K562 (cell line): ENCODE measurements at regions not wholly inside any gene's neighbourhood (a gene's known extent, or its start where the extent isn't known, plus 50 kb on each side); places are given as distances from the start of the nearest gene placed in this dataset.

Experiments used
- ATAC-seq: fragments of 200-7000 bp; cut with Tn5 transposase; 3 replicates; pipeline ENCODE4 v1.9.1; 2020; ENCODE audit warnings: moderate library complexity
- BruUV-seq: library from RNA; stranded (reverse); fragments of 400-500 nt; replicated peaks from 2 replicates; lab custom pipeline; 2021; lab: Mats Ljungman, UMichigan
- CTCF ChIA-PET: fragments of 300-600 bp; formaldehyde crosslinking; extraction: SDS; loops from one replicate; lab custom pipeline; 2021; ENCODE audit warnings: low intra/inter-chr PET ratio; lab: Yijun Ruan, JAX
- POLR2A ChIA-PET: fragments of 300-600, 350-650 bp; sonication (Branson Sonifier 250); formaldehyde crosslinking; extraction: SDS; loops from one replicate; lab custom pipeline; 2021; ENCODE audit warnings: antibody characterized with exemption, inconsistent platforms; lab: Yijun Ruan, JAX
- DNase-seq, 4 experiments: peaks; one replicate each; pipeline versions ENCODE4 v3.0.0 to v3.0.0-alpha.2; 2011 to 2018; ENCODE audit warnings: low spot score in 3 of 4, mixed read lengths in 3 of 4; ENCODE audit errors: extremely low read depth in 1 of 4
- FAIRE-seq: peaks from 2 replicates; lab custom pipeline; 2011; peaks lifted over from hg19 to GRCh38; lab: Jason Lieb, UNC
- H2AFZ ChIP-seq: 2 replicates; pipeline ENCODE4 v1.6.0; 2011; ENCODE audit warnings: low read depth, low read length, control low read depth, inconsistent platforms
- H3K27ac ChIP-seq: fragments of 200-600 bp; 3 replicates; pipeline ENCODE4 v1.8.0; 2011; ENCODE audit warnings: low read depth, mild to moderate bottlenecking, control low read depth, inconsistent platforms, low read length, moderate library complexity, mixed read lengths; ENCODE audit errors: extremely low read depth
- H3K27me3 ChIP-seq, 2 experiments: fragments of 300-600 bp in 1 of 2; 2 replicates in 1 of 2; 3 replicates in 1 of 2; pipeline versions ENCODE4 v1.6.0 to v1.8.0; 2011; ENCODE audit warnings: inconsistent platforms in 2 of 2, low read length in 2 of 2, mild to moderate bottlenecking in 1 of 2, mixed read lengths in 1 of 2, moderate library complexity in 1 of 2; ENCODE audit not compliant: control insufficient read depth in 2 of 2, insufficient read depth in 2 of 2
- H3K36me3 ChIP-seq: fragments of 300-600 bp; 3 replicates; pipeline ENCODE4 v1.8.0; 2011; ENCODE audit warnings: mild to moderate bottlenecking, low read length, inconsistent platforms; ENCODE audit not compliant: control insufficient read depth, insufficient read depth
- H3K4me1 ChIP-seq, 2 experiments: fragments of 200-600 bp in 1 of 2; replicated peaks in 1 of 2; 2 replicates in 1 of 2; 3 replicates in 1 of 2; pipeline versions ENCODE4 v1.5.1 to v1.8.0; 2011; ENCODE audit warnings: inconsistent platforms in 2 of 2, low read length in 2 of 2, mild to moderate bottlenecking in 1 of 2, mixed read lengths in 1 of 2, moderate library complexity in 1 of 2; ENCODE audit not compliant: control insufficient read depth in 2 of 2, insufficient read depth in 2 of 2
- H3K4me2 ChIP-seq: 2 replicates; pipeline ENCODE4 v1.6.1; 2011; ENCODE audit warnings: low read length, control low read depth, inconsistent platforms, mixed read lengths; ENCODE audit not compliant: insufficient read depth
- H3K4me3 ChIP-seq: fragments of 200-600 bp; sonication (generic), shearing (Covaris generic); 2 replicates; pipeline ENCODE4 v1.5.1; 2016; ENCODE audit warnings: control low read depth, inconsistent platforms
- H3K79me2 ChIP-seq: fragments of 200-600 bp; 3 replicates; pipeline ENCODE4 v1.8.0; 2011; ENCODE audit warnings: low read length, inconsistent platforms; ENCODE audit not compliant: control insufficient read depth, insufficient read depth
- H3K9ac ChIP-seq, 2 experiments: 2 replicates each; pipeline versions ENCODE4 v1.6.0 to v1.6.1; 2011; ENCODE audit warnings: low read depth in 2 of 2, low read length in 2 of 2, control low read depth in 1 of 2, inconsistent platforms in 1 of 2, mild to moderate bottlenecking in 1 of 2, mixed read lengths in 1 of 2; ENCODE audit not compliant: insufficient read depth in 1 of 2
- H3K9me1 ChIP-seq: one replicate; pipeline ENCODE4 v1.6.0; 2011; ENCODE audit warnings: inconsistent platforms, mild to moderate bottlenecking, low read length, moderate library complexity; ENCODE audit not compliant: control insufficient read depth, insufficient read depth
- H3K9me3 ChIP-seq: replicated peaks from 2 replicates; pipeline ENCODE4 v1.5.1; 2011; ENCODE audit warnings: low read depth, low read length, inconsistent platforms; ENCODE audit not compliant: control insufficient read depth, insufficient read depth
- H4K20me1 ChIP-seq: replicated peaks from 2 replicates; pipeline ENCODE4 v1.6.1; 2011; ENCODE audit warnings: low read length, inconsistent platforms, mixed read lengths; ENCODE audit not compliant: control insufficient read depth, insufficient read depth
- ATF1 ChIP-seq, 2 experiments: fragments of 450-650 bp in 1 of 2; IDR thresholded peaks; 2 replicates each; pipeline ENCODE4 v1.6.1; 2016; ENCODE audit warnings: missing compliant biosample characterization in 1 of 2, missing genetic modification characterization in 1 of 2
- CEBPZ ChIP-seq: fragments of 150-350 bp; IDR thresholded peaks from 2 replicates; pipeline ENCODE4 v1.6.1; 2014; ENCODE audit warnings: low read depth, mild to moderate bottlenecking, low read length, borderline replicate concordance
- FOSL1 ChIP-seq: fragments of 200-800 bp; sonication (Bioruptor generic); conservative IDR thresholded peaks from 2 replicates; pipeline ENCODE4 v1.6.1; 2016; ENCODE audit warnings: missing genetic modification characterization, missing compliant biosample characterization
- HIVEP1 ChIP-seq: fragments of 250-450 bp; sonication (Bioruptor Pico); IDR thresholded peaks from 2 replicates; pipeline ENCODE4 v1.4.0; 2020; ENCODE audit warnings: mild to moderate bottlenecking
- HNRNPH1 ChIP-seq: fragments of 200-400 bp; formaldehyde crosslinking; optimal IDR thresholded peaks from 2 replicates; pipeline ENCODE3; 2017; ENCODE audit warnings: low read depth, mild to moderate bottlenecking, low read length, moderate library complexity
- IFI16 ChIP-seq: fragments of 250-450 bp; sonication (Bioruptor Pico); IDR thresholded peaks from 2 replicates; pipeline ENCODE4 v2.1.2; 2022; ENCODE audit warnings: mild to moderate bottlenecking, inconsistent platforms
- NCOA4 ChIP-seq: fragments of 450-650 bp; IDR thresholded peaks from 2 replicates; pipeline ENCODE4 v1.6.1; 2018; ENCODE audit warnings: mild to moderate bottlenecking; ENCODE audit not compliant: partially characterized antibody
- POLR2B ChIP-seq: fragments of 450-650 bp; IDR thresholded peaks from 2 replicates; pipeline ENCODE4 v1.6.1; 2018; ENCODE audit warnings: low read depth; ENCODE audit not compliant: partially characterized antibody
- TCF15 ChIP-seq: fragments of 250-450 bp; sonication (Bioruptor Pico); IDR thresholded peaks from 2 replicates; pipeline ENCODE4 v1.8.0; 2022; ENCODE audit warnings: moderate library complexity, mild to moderate bottlenecking, inconsistent platforms
- ZFP30 ChIP-seq: fragments of 250-450 bp; sonication (Bioruptor Pico); IDR thresholded peaks from 2 replicates; pipeline ENCODE4 v1.8.0; 2022; ENCODE audit warnings: moderate library complexity, mild to moderate bottlenecking, inconsistent platforms, borderline replicate concordance
- ZFPM2 ChIP-seq: fragments of 250-450 bp; sonication (Bioruptor Pico); IDR thresholded peaks from 2 replicates; pipeline ENCODE4 v1.5.1; 2022; ENCODE audit warnings: mild to moderate bottlenecking
- WGBS: fragments of 100-300 bp; shearing (Covaris generic); methylation state at CpG from one replicate; pipeline ENCODE4 v1.1.6; 2016; ENCODE audit warnings: low coverage, mixed read lengths; ENCODE audit not compliant: insufficient coverage; ENCODE audit errors: missing lambda C conversion rate; 5-methylcytosine and 5-hydroxymethylcytosine counted together
- in situ Hi-C: fragments of 300-500 bp; cut with MboI; formaldehyde crosslinking; loops from 4 replicates; pipeline ENCODE4 v1.15.0; 2018; ENCODE audit warnings: inconsistent platforms, mixed read lengths
- intact Hi-C: fragments of 100-400 bp; cut with micrococcal nuclease; formaldehyde crosslinking; loops from 2 replicates; pipeline ENCODE4 v1.14.2; 2022
- TF ChIP-seq, protein P1 (sequence below): fragments of 200-800 bp; sonication (Bioruptor generic); IDR thresholded peaks from 2 replicates; pipeline ENCODE4 v1.6.1; 2017; ENCODE audit warnings: missing genetic modification characterization, missing compliant biosample characterization
- TF ChIP-seq, protein P2 (sequence below): fragments of 250-450 bp; sonication (Bioruptor Pico); IDR thresholded peaks from 2 replicates; pipeline ENCODE4 v1.4.0; 2020; ENCODE audit warnings: mild to moderate bottlenecking, moderate library complexity

- TF ChIP-seq FOSL1: no peak
Observed at GRCh38 chr6:81693266-81693665, 59.2 kb downstream of the TENT5A start (continued).

GRCh38 chr6:81690073-81690472, 62.4 kb downstream of the TENT5A start:
- H3K4me1 ChIP-seq: no peaks in the 10 kb centered on the region
- H4K20me1 ChIP-seq: no peaks in the 10 kb centered on the region
- CTCF ChIA-PET: no interaction called here
- H3K4me3 ChIP-seq: no peak overlapping the region
- H3K27me3 ChIP-seq: no peaks in the 10 kb centered on the region
- H3K9ac ChIP-seq: no peak overlapping the region
- POLR2A ChIA-PET: no interaction called here
- no TSS peak for BruUV-seq
- DNase-seq: no peak
- intact Hi-C loops (no loop called here), in situ Hi-C loops (no loop called here)
- 7% methylated on average over 1 of the region's 1 CpG for WGBS
- FAIRE-seq: no peak
- no peak overlapping the region for H3K27ac ChIP-seq
- H3K4me2 ChIP-seq: no peak overlapping the region
- H3K9me3 ChIP-seq: no peaks in the 10 kb centered on the region
- no peaks in the 10 kb centered on the region for H3K36me3 ChIP-seq
- no peaks in the 10 kb centered on the region for H3K9me1 ChIP-seq
- no peak overlapping the region for H2AFZ ChIP-seq
- no peaks in the 10 kb centered on the region for H3K79me2 ChIP-seq
- ATAC-seq: no peak
- TF ChIP-seq, protein P1, sequence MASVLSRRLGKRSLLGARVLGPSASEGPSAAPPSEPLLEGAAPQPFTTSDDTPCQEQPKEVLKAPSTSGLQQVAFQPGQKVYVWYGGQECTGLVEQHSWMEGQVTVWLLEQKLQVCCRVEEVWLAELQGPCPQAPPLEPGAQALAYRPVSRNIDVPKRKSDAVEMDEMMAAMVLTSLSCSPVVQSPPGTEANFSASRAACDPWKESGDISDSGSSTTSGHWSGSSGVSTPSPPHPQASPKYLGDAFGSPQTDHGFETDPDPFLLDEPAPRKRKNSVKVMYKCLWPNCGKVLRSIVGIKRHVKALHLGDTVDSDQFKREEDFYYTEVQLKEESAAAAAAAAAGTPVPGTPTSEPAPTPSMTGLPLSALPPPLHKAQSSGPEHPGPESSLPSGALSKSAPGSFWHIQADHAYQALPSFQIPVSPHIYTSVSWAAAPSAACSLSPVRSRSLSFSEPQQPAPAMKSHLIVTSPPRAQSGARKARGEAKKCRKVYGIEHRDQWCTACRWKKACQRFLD (CRISPR knock-in tag): no peak
- TF ChIP-seq TCF15 (CRISPR knock-in tag): no peak
- no peak for TF ChIP-seq IFI16 (CRISPR knock-in tag)
- TF ChIP-seq, protein P2, sequence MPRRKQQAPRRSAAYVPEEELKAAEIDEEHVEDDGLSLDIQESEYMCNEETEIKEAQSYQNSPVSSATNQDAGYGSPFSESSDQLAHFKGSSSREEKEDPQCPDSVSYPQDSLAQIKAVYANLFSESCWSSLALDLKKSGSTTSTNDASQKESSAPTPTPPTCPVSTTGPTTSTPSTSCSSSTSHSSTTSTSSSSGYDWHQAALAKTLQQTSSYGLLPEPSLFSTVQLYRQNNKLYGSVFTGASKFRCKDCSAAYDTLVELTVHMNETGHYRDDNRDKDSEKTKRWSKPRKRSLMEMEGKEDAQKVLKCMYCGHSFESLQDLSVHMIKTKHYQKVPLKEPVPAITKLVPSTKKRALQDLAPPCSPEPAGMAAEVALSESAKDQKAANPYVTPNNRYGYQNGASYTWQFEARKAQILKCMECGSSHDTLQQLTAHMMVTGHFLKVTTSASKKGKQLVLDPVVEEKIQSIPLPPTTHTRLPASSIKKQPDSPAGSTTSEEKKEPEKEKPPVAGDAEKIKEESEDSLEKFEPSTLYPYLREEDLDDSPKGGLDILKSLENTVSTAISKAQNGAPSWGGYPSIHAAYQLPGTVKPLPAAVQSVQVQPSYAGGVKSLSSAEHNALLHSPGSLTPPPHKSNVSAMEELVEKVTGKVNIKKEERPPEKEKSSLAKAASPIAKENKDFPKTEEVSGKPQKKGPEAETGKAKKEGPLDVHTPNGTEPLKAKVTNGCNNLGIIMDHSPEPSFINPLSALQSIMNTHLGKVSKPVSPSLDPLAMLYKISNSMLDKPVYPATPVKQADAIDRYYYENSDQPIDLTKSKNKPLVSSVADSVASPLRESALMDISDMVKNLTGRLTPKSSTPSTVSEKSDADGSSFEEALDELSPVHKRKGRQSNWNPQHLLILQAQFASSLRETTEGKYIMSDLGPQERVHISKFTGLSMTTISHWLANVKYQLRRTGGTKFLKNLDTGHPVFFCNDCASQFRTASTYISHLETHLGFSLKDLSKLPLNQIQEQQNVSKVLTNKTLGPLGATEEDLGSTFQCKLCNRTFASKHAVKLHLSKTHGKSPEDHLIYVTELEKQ: no peak
- no peak for TF ChIP-seq ZFPM2 (CRISPR knock-in tag)
- TF ChIP-seq ZFP30: no peak
- TF ChIP-seq HNRNPH1: no peak
- no peak for TF ChIP-seq POLR2B
- no peak for TF ChIP-seq NCOA4
- no peak for TF ChIP-seq ATF1 (CRISPR knock-in tag; IDR thresholded peaks at IDR 0.05)
- no peak for TF ChIP-seq ATF1 (tag; IDR thresholded peaks at IDR 0.05)
- no peak for TF ChIP-seq CEBPZ
- no peak for TF ChIP-seq HIVEP1 (CRISPR knock-in tag)
